ENCODE measurements at regions not wholly inside any gene's neighbourhood (a gene's known extent, or its start where the extent isn't known, plus 50 kb on each side); places are given as distances from the start of the nearest gene placed in this dataset.

DNA sequence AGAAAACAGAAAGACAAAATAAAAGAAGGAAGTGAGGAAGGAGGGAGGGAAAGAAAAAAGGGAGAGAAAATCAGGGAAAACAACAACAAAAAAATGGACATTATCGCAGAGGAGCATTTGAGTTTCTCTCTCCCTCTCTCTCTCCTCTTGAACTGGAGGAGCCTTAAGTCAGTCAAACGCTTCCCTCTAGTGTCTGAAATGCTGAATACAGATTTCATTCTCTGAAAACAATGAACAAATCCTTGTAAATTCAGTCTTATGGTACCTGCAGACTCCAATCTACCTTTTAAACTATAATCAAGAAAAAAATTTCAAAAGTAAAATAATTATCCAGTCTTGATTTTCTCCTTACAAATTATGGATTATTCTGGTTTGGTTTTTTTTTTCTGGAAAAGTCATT, 89.2 kb upstream of the PFKP start:
- H3K27ac ChIP-seq (ENCODE audit: insufficient read depth, low read length), result no peak overlapping the region
- no peak overlapping the region for H3K18ac ChIP-seq (ENCODE audit: low read depth, low read length)
- H3K4me1 ChIP-seq (ENCODE audit: control insufficient read depth, insufficient read depth, low read length), result peaks cover 8% of the 10 kb centered on the region
- in situ Hi-C loops (cut with MboI; ENCODE audit: low sequenced_read_pairs) (no loop called here), intact Hi-C loops (cut with micrococcal nuclease) (loop anchor here (1.0 kb wide), 3 partner anchors 39 to 65 kb away; no protein-coding TSS in a partner anchor), dilution Hi-C loops (cut with HindIII; ENCODE audit: low sequenced_read_pairs, unreplicated experiment) (no loop called here)
- DNase-seq (peak; percentile 79), ATAC-seq (ENCODE audit: low read depth) (peak; percentile 62)
- ChIA-PET CTCF (interaction anchor here (0.6 to 1.9 kb wide), 5 partner anchors 32 to 1837 kb away, joined by 3 to 15 read pairs (median 5); no protein-coding TSS in a partner anchor), POLR2A (ENCODE audit: unreplicated experiment) (no interaction called here)
- H3K4me2 ChIP-seq (ENCODE audit: low read depth, low read length), result no peak overlapping the region
- no peaks in the 10 kb centered on the region for H3K27me3 ChIP-seq (ENCODE audit: control insufficient read depth, insufficient read depth, low read length)
- no peak overlapping the region for H4K5ac ChIP-seq (ENCODE audit: low read depth, low read length)
- no peak overlapping the region for H4K91ac ChIP-seq (ENCODE audit: insufficient read depth, low read depth, low read length)
- no CpG with 5 or more reads among the region's 2 CpGs for WGBS, 2 experiments (ENCODE audit: extremely low coverage in 2 of 2, insufficient read length in 1 of 2)
- no peak overlapping the region for H4K8ac ChIP-seq (ENCODE audit: low read depth in 2 of 2, low read length in 2 of 2)
- H3K9me3 ChIP-seq (ENCODE audit: control insufficient read depth, insufficient read depth, low read length), result no peaks in the 10 kb centered on the region
- H3K14ac ChIP-seq (replicated peaks; ENCODE audit: low read depth, low read length), result no peak overlapping the region
- no peaks in the 10 kb centered on the region for H4K20me1 ChIP-seq (ENCODE audit: insufficient read depth, low read length)
- H3K4ac ChIP-seq (ENCODE audit: low read depth, low read length), result no peak overlapping the region
- H2AFZ ChIP-seq (replicated peaks; ENCODE audit: low read length, poor library complexity), result no peak overlapping the region
- H3K36me3 ChIP-seq (ENCODE audit: control insufficient read depth, insufficient read depth, low read length), result no peaks in the 10 kb centered on the region
- BruUV-seq (replicated peaks), result no TSS peak
- TF ChIP-seq MXI1 (IDR thresholded peaks at IDR 0.05; ENCODE audit: borderline replicate concordance, low read depth, low read length) (no peak), CEBPB (IDR thresholded peaks at IDR 0.05; ENCODE audit: low read depth, low read length) (no peak), POLR2A (IDR thresholded peaks at IDR 0.05; ENCODE audit: low read depth, low read length) (no peak), MAFK (IDR thresholded peaks at IDR 0.05; ENCODE audit: low read depth, low read length) (no peak), RAD21 (IDR thresholded peaks at IDR 0.05; ENCODE audit: low read length) (peak; percentile 83), CHD1 (IDR thresholded peaks at IDR 0.05; ENCODE audit: low read depth, low read length) (no peak), RCOR1 (IDR thresholded peaks at IDR 0.05; ENCODE audit: insufficient replicate concordance, low read length) (no peak), NFE2L2 (IDR thresholded peaks at IDR 0.05; ENCODE audit: low read depth, low read length) (no peak), BHLHE40 (IDR thresholded peaks at IDR 0.05; ENCODE audit: low read depth, low read length) (no peak), MAZ (IDR thresholded peaks at IDR 0.05; ENCODE audit: borderline replicate concordance, low read depth, low read length) (no peak), SMC3 (IDR thresholded peaks at IDR 0.05; ENCODE audit: low read depth, low read length) (peak; percentile 67), FOS (IDR thresholded peaks at IDR 0.05; ENCODE audit: low read depth, low read length) (no peak), RFX5 (IDR thresholded peaks at IDR 0.05; ENCODE audit: low read depth, low read length) (no peak)
- TF ChIP-seq, protein P1, sequence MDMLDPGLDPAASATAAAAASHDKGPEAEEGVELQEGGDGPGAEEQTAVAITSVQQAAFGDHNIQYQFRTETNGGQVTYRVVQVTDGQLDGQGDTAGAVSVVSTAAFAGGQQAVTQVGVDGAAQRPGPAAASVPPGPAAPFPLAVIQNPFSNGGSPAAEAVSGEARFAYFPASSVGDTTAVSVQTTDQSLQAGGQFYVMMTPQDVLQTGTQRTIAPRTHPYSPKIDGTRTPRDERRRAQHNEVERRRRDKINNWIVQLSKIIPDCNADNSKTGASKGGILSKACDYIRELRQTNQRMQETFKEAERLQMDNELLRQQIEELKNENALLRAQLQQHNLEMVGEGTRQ (IDR thresholded peaks at IDR 0.05; ENCODE audit: low read depth, low read length), result no peak
- TF ChIP-seq, protein P2, sequence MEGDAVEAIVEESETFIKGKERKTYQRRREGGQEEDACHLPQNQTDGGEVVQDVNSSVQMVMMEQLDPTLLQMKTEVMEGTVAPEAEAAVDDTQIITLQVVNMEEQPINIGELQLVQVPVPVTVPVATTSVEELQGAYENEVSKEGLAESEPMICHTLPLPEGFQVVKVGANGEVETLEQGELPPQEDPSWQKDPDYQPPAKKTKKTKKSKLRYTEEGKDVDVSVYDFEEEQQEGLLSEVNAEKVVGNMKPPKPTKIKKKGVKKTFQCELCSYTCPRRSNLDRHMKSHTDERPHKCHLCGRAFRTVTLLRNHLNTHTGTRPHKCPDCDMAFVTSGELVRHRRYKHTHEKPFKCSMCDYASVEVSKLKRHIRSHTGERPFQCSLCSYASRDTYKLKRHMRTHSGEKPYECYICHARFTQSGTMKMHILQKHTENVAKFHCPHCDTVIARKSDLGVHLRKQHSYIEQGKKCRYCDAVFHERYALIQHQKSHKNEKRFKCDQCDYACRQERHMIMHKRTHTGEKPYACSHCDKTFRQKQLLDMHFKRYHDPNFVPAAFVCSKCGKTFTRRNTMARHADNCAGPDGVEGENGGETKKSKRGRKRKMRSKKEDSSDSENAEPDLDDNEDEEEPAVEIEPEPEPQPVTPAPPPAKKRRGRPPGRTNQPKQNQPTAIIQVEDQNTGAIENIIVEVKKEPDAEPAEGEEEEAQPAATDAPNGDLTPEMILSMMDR (conservative IDR thresholded peaks at IDR 0.05; ENCODE audit: low read depth, low read length), result peak; percentile 82
- TF ChIP-seq, protein P3, sequence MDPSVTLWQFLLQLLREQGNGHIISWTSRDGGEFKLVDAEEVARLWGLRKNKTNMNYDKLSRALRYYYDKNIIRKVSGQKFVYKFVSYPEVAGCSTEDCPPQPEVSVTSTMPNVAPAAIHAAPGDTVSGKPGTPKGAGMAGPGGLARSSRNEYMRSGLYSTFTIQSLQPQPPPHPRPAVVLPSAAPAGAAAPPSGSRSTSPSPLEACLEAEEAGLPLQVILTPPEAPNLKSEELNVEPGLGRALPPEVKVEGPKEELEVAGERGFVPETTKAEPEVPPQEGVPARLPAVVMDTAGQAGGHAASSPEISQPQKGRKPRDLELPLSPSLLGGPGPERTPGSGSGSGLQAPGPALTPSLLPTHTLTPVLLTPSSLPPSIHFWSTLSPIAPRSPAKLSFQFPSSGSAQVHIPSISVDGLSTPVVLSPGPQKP (IDR thresholded peaks at IDR 0.05; ENCODE audit: borderline replicate concordance, low read depth, low read length), result no peak
- H3K4me3 ChIP-seq (ENCODE audit: insufficient read depth, low read depth, low read length), result no peak overlapping the region
- H2BK5ac ChIP-seq (ENCODE audit: low read depth, low read length, poor library complexity, severe bottlenecking), result no peak overlapping the region
- H2BK120ac ChIP-seq (ENCODE audit: low read depth, low read length), result no peak overlapping the region
- peaks cover 10% of the 10 kb centered on the region for H3K9me1 ChIP-seq (ENCODE audit: insufficient read depth, low read length)
- H3K9ac ChIP-seq (ENCODE audit: low read depth, low read length), result no peak overlapping the region
- H2BK20ac ChIP-seq (ENCODE audit: low read depth, low read length), result no peak overlapping the region
- no peak overlapping the region for H2BK15ac ChIP-seq (ENCODE audit: low read depth, low read length)
- no peak overlapping the region for H2AK5ac ChIP-seq (ENCODE audit: low read depth, low read length)
- H3K56ac ChIP-seq (ENCODE audit: extremely low read depth, insufficient read depth, low read length), result no peak overlapping the region
- H3K23ac ChIP-seq (ENCODE audit: low read depth, low read length), result no peak overlapping the region
- H2AK9ac ChIP-seq (replicated peaks; ENCODE audit: low read depth, low read length, poor library complexity), result no peak overlapping the region
- H3K79me1 ChIP-seq (ENCODE audit: low read depth in 1 of 2, low read length in 2 of 2), result no peaks in the 10 kb centered on the region
